Loucy (cell line): ENCODE measurements at regions not wholly inside any gene's neighbourhood (a gene's known extent, or its start where the extent isn't known, plus 50 kb on each side); places are given as distances from the start of the nearest gene placed in this dataset.

Experiments used
- H2AFZ ChIP-seq: fragments of 200-600 bp; sonication (generic); 2 replicates; pipeline ENCODE4 v1.6.0; 2016; ENCODE audit warnings: antibody characterized with exemption, mild to moderate bottlenecking, low read length, moderate library complexity
- H3F3A ChIP-seq: fragments of 200-600 bp; 2 replicates; pipeline ENCODE4 v1.6.0; 2016; ENCODE audit warnings: antibody characterized with exemption, low read depth, mild to moderate bottlenecking
- H3K27me3 ChIP-seq: fragments of 200-600 bp; sonication (generic); 2 replicates; pipeline ENCODE4 v1.6.1; 2014; ENCODE audit warnings: low read length, mild to moderate bottlenecking; ENCODE audit not compliant: insufficient read depth, poor library complexity, severe bottlenecking
- H3K36me3 ChIP-seq: fragments of 200-600 bp; sonication (generic); 2 replicates; pipeline ENCODE4 v1.6.1; 2016; ENCODE audit warnings: low read length; ENCODE audit not compliant: insufficient read depth
- H3K4me1 ChIP-seq: fragments of 200-600 bp; sonication (generic); 2 replicates; pipeline ENCODE4 v1.5.1; 2014; ENCODE audit warnings: low read length, mild to moderate bottlenecking; ENCODE audit not compliant: insufficient read depth, poor library complexity, severe bottlenecking
- H3K4me2 ChIP-seq: fragments of 200-600 bp; sonication (generic); 2 replicates; pipeline ENCODE4 v1.6.0; 2014; ENCODE audit warnings: antibody characterized with exemption, low read length, low read depth, mild to moderate bottlenecking; ENCODE audit not compliant: poor library complexity, severe bottlenecking
- H3K4me3 ChIP-seq: fragments of 200-600 bp; sonication (generic); 2 replicates; pipeline ENCODE4 v1.5.1; 2014; ENCODE audit warnings: low read length, mild to moderate bottlenecking, mixed read lengths; ENCODE audit not compliant: poor library complexity, severe bottlenecking
- H3K79me2 ChIP-seq: fragments of 200-600 bp; sonication (generic); 2 replicates; pipeline ENCODE4 v1.6.1; 2014; ENCODE audit warnings: low read length; ENCODE audit not compliant: insufficient read depth
- H3K9ac ChIP-seq: fragments of 200-600 bp; sonication (generic); 2 replicates; pipeline ENCODE4 v1.6.0; 2014; ENCODE audit warnings: mild to moderate bottlenecking, low read depth, low read length, moderate library complexity; ENCODE audit not compliant: poor library complexity, severe bottlenecking
- H3K9me2 ChIP-seq: fragments of 200-600 bp; sonication (generic); replicated peaks from 2 replicates; pipeline ENCODE4 v1.6.1; 2016; ENCODE audit warnings: low read depth, low read length, mixed read lengths
- H3K9me3 ChIP-seq: fragments of 200-600 bp; sonication (generic); 2 replicates; pipeline ENCODE4 v1.6.1; 2014; ENCODE audit warnings: mild to moderate bottlenecking, antibody characterized with exemption, low read length, low read depth; ENCODE audit not compliant: insufficient read depth
- H4K20me1 ChIP-seq: fragments of 200-600 bp; sonication (generic); 2 replicates; pipeline ENCODE4 v1.6.0; 2014; ENCODE audit warnings: antibody characterized with exemption, low read length, mild to moderate bottlenecking; ENCODE audit not compliant: insufficient read depth, poor library complexity, severe bottlenecking
- EZH2phosphoT487 ChIP-seq: fragments of 200-600 bp; IDR thresholded peaks from 2 replicates; pipeline ENCODE4 v1.6.1; 2018; ENCODE audit warnings: antibody characterized with exemption, mild to moderate bottlenecking, moderate library complexity, borderline replicate concordance
- TF ChIP-seq, protein P1 (sequence below): fragments of 200-600 bp; sonication (generic); conservative IDR thresholded peaks from 2 replicates; pipeline ENCODE4 v1.5.1; 2014; ENCODE audit warnings: mild to moderate bottlenecking, antibody characterized with exemption, low read length

- TF ChIP-seq, protein P1, sequence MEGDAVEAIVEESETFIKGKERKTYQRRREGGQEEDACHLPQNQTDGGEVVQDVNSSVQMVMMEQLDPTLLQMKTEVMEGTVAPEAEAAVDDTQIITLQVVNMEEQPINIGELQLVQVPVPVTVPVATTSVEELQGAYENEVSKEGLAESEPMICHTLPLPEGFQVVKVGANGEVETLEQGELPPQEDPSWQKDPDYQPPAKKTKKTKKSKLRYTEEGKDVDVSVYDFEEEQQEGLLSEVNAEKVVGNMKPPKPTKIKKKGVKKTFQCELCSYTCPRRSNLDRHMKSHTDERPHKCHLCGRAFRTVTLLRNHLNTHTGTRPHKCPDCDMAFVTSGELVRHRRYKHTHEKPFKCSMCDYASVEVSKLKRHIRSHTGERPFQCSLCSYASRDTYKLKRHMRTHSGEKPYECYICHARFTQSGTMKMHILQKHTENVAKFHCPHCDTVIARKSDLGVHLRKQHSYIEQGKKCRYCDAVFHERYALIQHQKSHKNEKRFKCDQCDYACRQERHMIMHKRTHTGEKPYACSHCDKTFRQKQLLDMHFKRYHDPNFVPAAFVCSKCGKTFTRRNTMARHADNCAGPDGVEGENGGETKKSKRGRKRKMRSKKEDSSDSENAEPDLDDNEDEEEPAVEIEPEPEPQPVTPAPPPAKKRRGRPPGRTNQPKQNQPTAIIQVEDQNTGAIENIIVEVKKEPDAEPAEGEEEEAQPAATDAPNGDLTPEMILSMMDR, result no peak
- no peak for TF ChIP-seq EZH2phosphoT487
These were observed 853.4 kb downstream of the IGSF11 start for GRCh38 chr3:118181274-118181673.

GRCh38 chr3:118186051-118186450 lies 848.6 kb downstream of the IGSF11 start:
- TF ChIP-seq, protein P1, result no peak
- TF ChIP-seq EZH2phosphoT487, result no peak
- Histone ChIP-seq H3K9me3 (no peaks in the 10 kb centered on the region), H4K20me1 (no peaks in the 10 kb centered on the region), H3K79me2 (no peaks in the 10 kb centered on the region), H3K36me3 (no peaks in the 10 kb centered on the region), H3K27me3 (no peaks in the 10 kb centered on the region), H3K4me2 (no peak overlapping the region), H2AFZ (no peak overlapping the region), H3K9ac (no peak overlapping the region), H3F3A (no peaks in the 10 kb centered on the region), H3K4me3 (no peak overlapping the region), H3K4me1 (no peaks in the 10 kb centered on the region), H3K9me2 (no peaks in the 10 kb centered on the region)

More at GRCh38 chr3:118181274-118181673, 853.4 kb downstream of the IGSF11 start:
- Histone ChIP-seq H2AFZ (no peak overlapping the region), H3K9me2 (no peaks in the 10 kb centered on the region), H4K20me1 (no peaks in the 10 kb centered on the region), H3K4me2 (no peak overlapping the region), H3K9ac (no peak overlapping the region), H3K4me1 (no peaks in the 10 kb centered on the region), H3K9me3 (no peaks in the 10 kb centered on the region), H3K79me2 (no peaks in the 10 kb centered on the region), H3K36me3 (no peaks in the 10 kb centered on the region), H3K4me3 (no peak overlapping the region), H3K27me3 (no peaks in the 10 kb centered on the region), H3F3A (no peaks in the 10 kb centered on the region)

- Histone ChIP-seq H3K4me3 (no peak overlapping the region), H3K9ac (no peak overlapping the region), H2AFZ (no peak overlapping the region), H3K4me2 (no peak overlapping the region), H3K9me3 (no peaks in the 10 kb centered on the region), H4K20me1 (no peaks in the 10 kb centered on the region), H3F3A (no peaks in the 10 kb centered on the region), H3K36me3 (no peaks in the 10 kb centered on the region), H3K79me2 (no peaks in the 10 kb centered on the region), H3K27me3 (no peaks in the 10 kb centered on the region), H3K4me1 (no peaks in the 10 kb centered on the region), H3K9me2 (no peaks in the 10 kb centered on the region)
- no peak for TF ChIP-seq EZH2phosphoT487
- TF ChIP-seq, protein P1, result no peak
These were observed 847.4 kb downstream of the IGSF11 start for GRCh38 chr3:118187221-118187620.
